LNCaP clone FGC (cell line): ENCODE measurements at regions not wholly inside any gene's neighbourhood (a gene's known extent, or its start where the extent isn't known, plus 50 kb on each side); places are given as distances from the start of the nearest gene placed in this dataset.

ENCODE experiments used
- DNase-seq: peaks from one replicate; pipeline ENCODE4 v3.0.0-alpha.2; 2011; ENCODE audit warnings: low read depth
- H3K4me3 ChIP-seq: 2 replicates; pipeline ENCODE4 v1.5.1; 2011; ENCODE audit warnings: mild to moderate bottlenecking, low read depth, low read length, control low read depth
- CTCF ChIP-seq: IDR thresholded peaks from 2 replicates; pipeline ENCODE4 v1.5.1; 2012; ENCODE audit warnings: mild to moderate bottlenecking; ENCODE audit not compliant: control insufficient read depth, insufficient read depth; ENCODE audit errors: extremely low read depth

GRCh38 chr13:50276550-50276949 is 261.3 kb downstream of the KCNRG start:
- no peak overlapping the region for H3K4me3 ChIP-seq
- TF ChIP-seq CTCF, result no peak
- DNase-seq, result no peak

GRCh38 chr13:50277127-50277526 is 261.9 kb downstream of the KCNRG start:
- H3K4me3 ChIP-seq, result no peak overlapping the region
- no peak for TF ChIP-seq CTCF
- no peak for DNase-seq

GRCh38 chr13:50277906-50278305 is 262.7 kb downstream of the KCNRG start:
- TF ChIP-seq CTCF, result no peak
- no peak for DNase-seq
- H3K4me3 ChIP-seq, result no peak overlapping the region

- no peak for TF ChIP-seq CTCF
- DNase-seq, result no peak
- H3K4me3 ChIP-seq, result no peak overlapping the region
Measured at GRCh38 chr13:50280441-50280937, 265.2 kb downstream of the KCNRG start.

GRCh38 chr13:50282016-50282415 is 266.8 kb downstream of the KCNRG start:
- TF ChIP-seq CTCF, result no peak
- no peak for DNase-seq
- no peak overlapping the region for H3K4me3 ChIP-seq

GRCh38 chr13:50283017-50283416 is 267.8 kb downstream of the KCNRG start:
- no peak for DNase-seq
- H3K4me3 ChIP-seq, result no peak overlapping the region

More at GRCh38 chr13:50283017-50283416, 267.8 kb downstream of the KCNRG start:
- TF ChIP-seq CTCF, result no peak
